GM10266 (cell line): ENCODE measurements at regions not wholly inside any gene's neighbourhood (a gene's known extent, or its start where the extent isn't known, plus 50 kb on each side); places are given as distances from the start of the nearest gene placed in this dataset.

Experiments
- DNase-seq: peaks from one replicate; pipeline ENCODE4 v3.0.0; 2012; ENCODE audit errors: extremely low spot score
- CTCF ChIP-seq: IDR thresholded peaks from 2 replicates; pipeline ENCODE4 v1.5.1; 2012; ENCODE audit warnings: mild to moderate bottlenecking, low read depth; ENCODE audit not compliant: control insufficient read depth, insufficient read depth; ENCODE audit errors: missing control alignments

- TF ChIP-seq CTCF, result no peak
- no peak for DNase-seq
Observed at GRCh38 chr9:103372828-103373227, 377.7 kb downstream of the CYLC2 start.

GRCh38 chr9:103377667-103378066 lies 382.5 kb downstream of the CYLC2 start:
- DNase-seq, result no peak
- no peak for TF ChIP-seq CTCF

- DNase-seq, result peak; percentile 38
- TF ChIP-seq CTCF, result peak; percentile 66
Observed at GRCh38 chr9:103397868-103398600, 402.9 kb downstream of the CYLC2 start.

GRCh38 chr9:103399535-103399934 lies 404.4 kb downstream of the CYLC2 start:
- DNase-seq, result no peak
- no peak for TF ChIP-seq CTCF

GRCh38 chr9:103407260-103407659 lies 412.1 kb downstream of the CYLC2 start:
- DNase-seq, result no peak

GRCh38 chr9:103410059-103410458 lies 414.9 kb downstream of the CYLC2 start:
- no peak for TF ChIP-seq CTCF
- no peak for DNase-seq

More at GRCh38 chr9:103407260-103407659, 412.1 kb downstream of the CYLC2 start:
- TF ChIP-seq CTCF, result no peak

- no peak for TF ChIP-seq CTCF
- DNase-seq, result no peak
Observed at GRCh38 chr9:103427696-103428095, 432.6 kb downstream of the CYLC2 start.
